HCT116 (cell line): ENCODE measurements at regions not wholly inside any gene's neighbourhood (a gene's known extent, or its start where the extent isn't known, plus 50 kb on each side); places are given as distances from the start of the nearest gene placed in this dataset.
A peak's percentile ranks its signal among the peaks of the same experiment; 100 is the strongest.
"Not testable (repeated sequence)": the region's sequence is repeated elsewhere in the genome, so short reads cannot be mapped to it uniquely, and the experiment has no call there.

Experiments
- ATAC-seq: fragments of 200-7000 bp; cut with Tn5 transposase; 2 replicates; pipeline ENCODE4 v1.9.1; 2020; ENCODE audit warnings: mild to moderate bottlenecking, moderate library complexity
- BruUV-seq: library from RNA; stranded (reverse); fragments of 400-500 nt; replicated peaks from 2 replicates; lab custom pipeline; 2021; lab: Mats Ljungman, UMichigan
- CTCF ChIA-PET: fragments of 300-600 bp; sonication (Branson Sonifier 250); formaldehyde crosslinking; loops from one replicate; lab custom pipeline; 2021; ENCODE audit warnings: antibody characterized with exemption; lab: Charles Lee
- POLR2A ChIA-PET: fragments of 300-600, 350-600 bp; sonication (Branson Sonifier 250); formaldehyde crosslinking; loops from one replicate; lab custom pipeline; 2021; ENCODE audit warnings: antibody characterized with exemption; lab: Charles Lee
- RAD21 ChIA-PET, 2 experiments: fragments of 300-600 bp; sonication (Branson Sonifier 250); formaldehyde crosslinking; loops; one replicate each; lab custom pipeline; 2023; ENCODE audit warnings: low total read pairs in 2 of 2; ENCODE audit not compliant: uncharacterized antibody in 2 of 2, unreplicated experiment in 2 of 2, low non-redundant PET in 1 of 2; lab: Charles Lee
- DNase-seq: peaks from one replicate; pipeline ENCODE4 v3.0.0-alpha.2; 2010; ENCODE audit warnings: low read depth, low spot score
- H2AFZ ChIP-seq: fragments of 200-600 bp; shearing (Covaris generic), sonication (generic); 2 replicates; pipeline ENCODE4 v1.6.1; 2017; ENCODE audit warnings: low read depth, mixed run types, mixed read lengths, antibody characterized with exemption, low read length; ENCODE audit not compliant: poor library complexity, severe bottlenecking
- H3K27ac ChIP-seq: 2 replicates; pipeline ENCODE4 v1.5.1; 2012; ENCODE audit warnings: low read depth, low read length
- H3K27me3 ChIP-seq: fragments of 200-600 bp; sonication (generic); 2 replicates; pipeline ENCODE4 v1.6.1; 2016; ENCODE audit warnings: mixed run types, low read length, mixed read lengths; ENCODE audit not compliant: insufficient read depth
- H3K36me3 ChIP-seq, 2 experiments: fragments of 200-500 bp in 1 of 2; fragments of 200-600 bp in 1 of 2; sonication (Bioruptor generic) in 1 of 2; sonication (generic) in 1 of 2; 2 replicates each; pipeline versions ENCODE4 v1.5.1 to v1.6.1; 2014 to 2016; ENCODE audit warnings: low read length in 2 of 2, inconsistent platforms in 1 of 2, mixed read lengths in 1 of 2, mixed run types in 1 of 2; ENCODE audit not compliant: insufficient read depth in 2 of 2, control insufficient read depth in 1 of 2
- H3K4me1 ChIP-seq, 2 experiments: fragments of 200-600 bp in 1 of 2; sonication (generic) in 1 of 2; 2 replicates each; pipeline versions ENCODE4 v1.5.1 to v1.6.1; 2012 to 2017; ENCODE audit warnings: low read length in 2 of 2, inconsistent platforms in 1 of 2, mild to moderate bottlenecking in 1 of 2, mixed read lengths in 1 of 2, mixed run types in 1 of 2, moderate library complexity in 1 of 2; ENCODE audit not compliant: insufficient read depth in 2 of 2, control insufficient read depth in 1 of 2
- H3K4me2 ChIP-seq: fragments of 200-600 bp; sonication (generic); 2 replicates; pipeline ENCODE4 v1.6.1; 2017; ENCODE audit warnings: mixed run types, low read length, mixed read lengths
- H3K4me3 ChIP-seq, 2 experiments: fragments of 200-600 bp in 1 of 2; sonication (generic) in 1 of 2; replicated peaks in 1 of 2; 2 replicates each; pipeline ENCODE4 v1.5.1; 2011 to 2016; ENCODE audit warnings: low read length in 2 of 2, control low read depth in 1 of 2, low read depth in 1 of 2, mild to moderate bottlenecking in 1 of 2, mixed read lengths in 1 of 2, mixed run types in 1 of 2
- H3K79me2 ChIP-seq: fragments of 200-600 bp; sonication (generic); 2 replicates; pipeline ENCODE4 v1.6.1; 2017; ENCODE audit warnings: mild to moderate bottlenecking, mixed run types, low read length, moderate library complexity, mixed read lengths; ENCODE audit not compliant: insufficient read depth
- H3K9ac ChIP-seq: fragments of 200-600 bp; sonication (generic); 2 replicates; pipeline ENCODE4 v1.6.1; 2016; ENCODE audit warnings: low read length, mixed read lengths
- H3K9me2 ChIP-seq: fragments of 200-600 bp; sonication (generic), shearing (Covaris generic); 2 replicates; pipeline ENCODE4 v1.6.1; 2017; ENCODE audit warnings: mixed run types, mild to moderate bottlenecking, moderate library complexity; ENCODE audit not compliant: insufficient read depth
- H3K9me3 ChIP-seq, 2 experiments: fragments of 200-500 bp in 1 of 2; fragments of 200-600 bp in 1 of 2; sonication (Bioruptor generic) in 1 of 2; sonication (generic) in 1 of 2; 2 replicates each; pipeline ENCODE4 v1.6.1; 2014 to 2017; ENCODE audit warnings: low read length in 2 of 2, mixed read lengths in 2 of 2, inconsistent platforms in 1 of 2, low read depth in 1 of 2, mild to moderate bottlenecking in 1 of 2, mixed run types in 1 of 2, moderate library complexity in 1 of 2; ENCODE audit not compliant: control insufficient read depth in 1 of 2, insufficient read depth in 1 of 2
- H4K20me1 ChIP-seq: fragments of 200-600 bp; sonication (generic), shearing (Covaris generic); 2 replicates; pipeline ENCODE4 v1.6.1; 2017; ENCODE audit warnings: mixed run types, mild to moderate bottlenecking, moderate library complexity; ENCODE audit not compliant: insufficient read depth
- intact Hi-C: fragments of 100-400 bp; cut with micrococcal nuclease; formaldehyde crosslinking; loops from 2 replicates; pipeline ENCODE4 v1.10.0; 2022

DNA sequence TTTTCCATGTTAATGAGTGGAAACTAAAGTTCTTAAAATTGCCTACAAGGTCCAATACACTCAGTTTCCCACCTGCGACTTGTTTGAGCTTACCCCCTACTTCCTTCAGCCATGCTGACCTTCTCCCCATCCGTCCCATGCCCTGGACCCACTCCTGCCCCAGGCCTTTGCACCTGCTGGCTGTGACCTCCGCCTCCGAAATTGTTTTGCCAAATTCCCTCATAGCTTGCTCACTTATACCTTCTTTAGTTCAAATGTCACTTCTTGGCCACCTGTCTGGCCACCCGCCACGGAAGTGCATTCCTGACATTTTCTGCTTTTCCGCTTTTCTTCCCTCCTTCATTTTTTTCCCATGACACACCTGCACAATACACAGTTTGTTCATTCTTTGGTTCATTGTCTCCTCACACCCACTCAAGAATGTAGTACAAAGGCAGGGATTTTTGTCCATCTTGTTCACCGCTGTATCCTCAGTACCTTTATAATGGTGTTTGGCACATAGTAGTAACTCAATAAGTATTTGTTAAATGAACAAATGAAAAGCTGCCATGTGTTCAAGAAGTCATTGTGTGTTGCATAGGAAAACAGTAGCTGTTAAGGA is 85.9 kb downstream of the NPIPB5 start:
- H3K9ac ChIP-seq, H3K4me3 ChIP-seq, intact Hi-C loops, BruUV-seq, RAD21 ChIA-PET, H3K9me3 ChIP-seq, CTCF ChIA-PET, H3K9me2 ChIP-seq, DNase-seq, POLR2A ChIA-PET, H3K27me3 ChIP-seq, H3K27ac ChIP-seq, H3K4me1 ChIP-seq, H4K20me1 ChIP-seq, H3K79me2 ChIP-seq, H3K4me2 ChIP-seq, H2AFZ ChIP-seq, H3K36me3 ChIP-seq: not testable (repeated sequence)
- ATAC-seq, result peak; percentile 81

DNA sequence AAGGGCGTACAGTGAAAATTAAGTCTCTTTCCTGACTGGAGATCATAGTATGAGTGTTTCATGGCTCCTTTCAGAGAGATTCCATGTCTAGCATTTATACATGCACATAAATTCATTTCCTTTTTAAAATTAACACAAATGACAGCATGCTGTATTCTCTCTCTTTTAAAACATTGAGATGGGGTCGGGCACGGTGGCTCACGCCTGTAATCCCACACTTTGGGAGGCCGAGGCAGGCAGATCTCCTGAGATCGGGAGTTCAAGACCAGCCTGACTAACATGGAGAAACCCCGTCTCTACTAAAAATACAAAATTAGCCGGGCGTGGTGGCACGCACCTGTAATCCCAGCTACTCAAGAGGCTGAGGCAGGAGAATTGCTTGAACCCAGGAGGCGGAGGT is 93.1 kb downstream of the NPIPB5 start:
- CTCF ChIA-PET, H3K79me2 ChIP-seq, H3K27me3 ChIP-seq, H4K20me1 ChIP-seq, H3K9me2 ChIP-seq, H3K4me1 ChIP-seq, H3K4me3 ChIP-seq, intact Hi-C loops, BruUV-seq, H2AFZ ChIP-seq, H3K9ac ChIP-seq, ATAC-seq, H3K9me3 ChIP-seq, H3K4me2 ChIP-seq, H3K27ac ChIP-seq, H3K36me3 ChIP-seq, RAD21 ChIA-PET, DNase-seq, POLR2A ChIA-PET: not testable (repeated sequence)

DNA sequence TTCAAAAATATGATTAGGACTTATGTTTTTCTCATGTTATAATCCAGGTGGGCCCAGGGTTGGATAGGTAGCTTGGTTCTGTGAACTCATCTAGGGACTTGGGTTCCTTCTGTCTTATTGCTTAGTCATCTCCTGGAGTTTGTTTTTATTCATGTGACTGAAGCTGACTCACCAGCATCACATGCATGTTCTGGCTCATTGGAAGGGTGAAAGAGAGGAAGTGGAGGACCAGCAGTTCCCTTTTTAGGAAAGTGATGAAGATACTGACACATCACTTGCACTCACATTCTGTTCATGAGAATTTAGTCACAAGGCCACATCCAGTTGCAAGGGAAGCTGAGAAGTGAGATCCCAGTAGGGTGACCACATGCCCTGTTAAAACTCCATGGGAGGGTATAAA is 95.9 kb downstream of the NPIPB5 start:
- H3K9ac ChIP-seq, H3K27ac ChIP-seq, H3K4me2 ChIP-seq, H3K27me3 ChIP-seq, H3K79me2 ChIP-seq, intact Hi-C loops, BruUV-seq, H4K20me1 ChIP-seq, CTCF ChIA-PET, H3K9me3 ChIP-seq, H2AFZ ChIP-seq, DNase-seq, H3K9me2 ChIP-seq, RAD21 ChIA-PET, H3K4me1 ChIP-seq, POLR2A ChIA-PET, H3K36me3 ChIP-seq, H3K4me3 ChIP-seq: not testable (repeated sequence)
- peak; percentile 79 for ATAC-seq

DNA sequence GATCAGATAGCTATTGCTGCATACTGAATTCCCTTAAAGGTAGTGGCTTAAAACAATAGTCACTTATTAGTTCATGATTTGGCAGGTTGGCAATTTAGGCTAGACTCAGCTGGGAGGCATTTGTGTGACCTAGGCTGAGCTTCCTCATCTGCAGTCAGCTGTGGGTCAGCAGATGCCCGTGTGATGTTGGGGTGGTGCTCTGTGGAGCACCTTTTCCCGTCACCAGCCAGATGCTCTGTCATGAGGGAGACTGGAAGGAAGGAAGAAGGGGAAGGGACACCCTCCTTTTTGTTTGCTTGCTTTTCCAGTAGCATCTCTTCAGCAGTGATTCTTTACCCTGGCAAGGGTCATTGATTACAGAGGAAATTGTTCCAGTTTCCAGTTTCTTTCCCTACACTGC is 99.1 kb downstream of the NPIPB5 start:
- H3K4me2 ChIP-seq, H3K9me3 ChIP-seq, H2AFZ ChIP-seq, H3K36me3 ChIP-seq, POLR2A ChIA-PET, DNase-seq, BruUV-seq, H3K27me3 ChIP-seq, H3K9me2 ChIP-seq, intact Hi-C loops, H3K9ac ChIP-seq, H3K79me2 ChIP-seq, RAD21 ChIA-PET, H4K20me1 ChIP-seq, H3K4me3 ChIP-seq, H3K27ac ChIP-seq, H3K4me1 ChIP-seq, CTCF ChIA-PET, ATAC-seq: not testable (repeated sequence)
